Spleen (tissue), 7 donors: ENCODE measurements at regions not wholly inside any gene's neighbourhood (a gene's known extent, or its start where the extent isn't known, plus 50 kb on each side); places are given as distances from the start of the nearest gene placed in this dataset.

Experiments used
- CTCF ChIP-seq, 11 experiments: fragments of 200-600 bp in 7 of 11; fragments of 450-650 bp in 4 of 11; sonication (generic) in 4 of 11; IDR thresholded peaks in 8 of 11; conservative IDR thresholded peaks in 3 of 11; 1 replicate in 7 of 11; 2 replicates in 4 of 11; pipeline versions ENCODE4 v1.4.0 to v1.8.0; 2016 to 2021; ENCODE audit warnings: antibody characterized with exemption in 11 of 11, inconsistent platforms in 4 of 11, mild to moderate bottlenecking in 1 of 11
- POLR2A ChIP-seq, 3 donors: fragments of 450-650 bp; IDR thresholded peaks; one replicate each; pipeline ENCODE4 v1.5.1; 2017; ENCODE audit warnings: antibody characterized with exemption in 3 of 3, mild to moderate bottlenecking in 1 of 3
- POLR2AphosphoS5 ChIP-seq, 3 donors: sonication (generic); formaldehyde crosslinking; IDR thresholded peaks; one replicate each; pipeline ENCODE4 v1.5.1; 2017; ENCODE audit warnings: antibody characterized with exemption in 3 of 3
- donor health status: DM: no; HTN: no; CAD: no; lungs with moderate emphysema.
- donor health status: DM: no; HTN: no; CAD: no.
- donor health status: DM: no; HTN: no; CAD: no.

GRCh38 chr11:92698742-92699141 lies 270.7 kb upstream of the MTNR1B start:
- TF ChIP-seq POLR2AphosphoS5 (IDR thresholded peaks at IDR 0.05): no peak
- no peak for TF ChIP-seq CTCF (IDR thresholded peaks at IDR 0.05 in 8 of 11, conservative IDR thresholded peaks at IDR 0.05 in 3 of 11)
- no peak for TF ChIP-seq POLR2A (IDR thresholded peaks at IDR 0.05)
